Astrocyte (in vitro differentiated cells and primary cell): ENCODE measurements at regions not wholly inside any gene's neighbourhood (a gene's known extent, or its start where the extent isn't known, plus 50 kb on each side); places are given as distances from the start of the nearest gene placed in this dataset.

Experiments used
- DNase-seq: peaks from one replicate; pipeline ENCODE4 v3.0.0-alpha.2; 2010; ENCODE audit warnings: low read depth
- FAIRE-seq: peaks from 2 replicates; lab custom pipeline; 2011; peaks lifted over from hg19 to GRCh38; lab: Jason Lieb, UNC
- H2AFZ ChIP-seq: 2 replicates; pipeline ENCODE4 v1.6.0; 2012; ENCODE audit warnings: low read depth, low read length, inconsistent platforms
- H3K27ac ChIP-seq: 2 replicates; pipeline ENCODE4 v1.5.1; 2011; ENCODE audit warnings: low read depth, low read length, inconsistent platforms
- H3K27me3 ChIP-seq: 2 replicates; pipeline ENCODE4 v1.6.0; 2011; ENCODE audit warnings: low read length, inconsistent platforms; ENCODE audit not compliant: insufficient read depth
- H3K36me3 ChIP-seq: 2 replicates; pipeline ENCODE4 v1.5.1; 2011; ENCODE audit warnings: low read length, inconsistent platforms; ENCODE audit not compliant: insufficient read depth
- H3K4me1 ChIP-seq: 2 replicates; pipeline ENCODE4 v1.5.1; 2011; ENCODE audit warnings: low read length, inconsistent platforms; ENCODE audit not compliant: insufficient read depth
- H3K4me2 ChIP-seq: 2 replicates; pipeline ENCODE4 v1.6.0; 2012; ENCODE audit warnings: low read length, inconsistent platforms
- H3K4me3 ChIP-seq: 2 replicates; pipeline ENCODE4 v1.5.1; 2011; ENCODE audit warnings: low read depth, mild to moderate bottlenecking, low read length, inconsistent platforms; ENCODE audit not compliant: insufficient read depth
- H3K79me2 ChIP-seq: 2 replicates; pipeline ENCODE4 v1.6.0; 2012; ENCODE audit warnings: mild to moderate bottlenecking, low read length, inconsistent platforms; ENCODE audit not compliant: insufficient read depth
- H3K9ac ChIP-seq: 2 replicates; pipeline ENCODE4 v1.6.0; 2012; ENCODE audit warnings: mild to moderate bottlenecking, low read length, inconsistent platforms
- H3K9me3 ChIP-seq: 2 replicates; pipeline ENCODE4 v1.5.1; 2012; ENCODE audit warnings: low read depth, mild to moderate bottlenecking, low read length, inconsistent platforms; ENCODE audit not compliant: insufficient read depth
- H4K20me1 ChIP-seq: 2 replicates; pipeline ENCODE4 v1.6.0; 2012; ENCODE audit warnings: low read length, inconsistent platforms; ENCODE audit not compliant: insufficient read depth
- H3K27ac Mint-ChIP-seq: one replicate; pipeline ENCODE4 v1.8.0; 2021; ENCODE audit warnings: mild to moderate bottlenecking, mixed read lengths; ENCODE audit not compliant: unreplicated experiment
- H3K27me3 Mint-ChIP-seq: one replicate; pipeline ENCODE4 v1.8.0; 2021; ENCODE audit warnings: low read depth, mixed read lengths; ENCODE audit not compliant: unreplicated experiment
- H3K36me3 Mint-ChIP-seq: one replicate; pipeline ENCODE4 v1.8.0; 2021; ENCODE audit warnings: low read depth, mixed read lengths; ENCODE audit not compliant: unreplicated experiment
- H3K4me1 Mint-ChIP-seq: one replicate; pipeline ENCODE4 v1.8.0; 2021; ENCODE audit warnings: low read depth, mixed read lengths; ENCODE audit not compliant: unreplicated experiment
- H3K4me3 Mint-ChIP-seq: one replicate; pipeline ENCODE4 v1.8.0; 2021; ENCODE audit warnings: mild to moderate bottlenecking, moderate library complexity, mixed read lengths; ENCODE audit not compliant: unreplicated experiment
- H3K9me3 Mint-ChIP-seq: one replicate; pipeline ENCODE4 v1.8.0; 2021; ENCODE audit warnings: mild to moderate bottlenecking, mixed read lengths; ENCODE audit not compliant: unreplicated experiment
- CTCF ChIP-seq: IDR thresholded peaks from 2 replicates; pipeline ENCODE4 v1.5.1; 2011; ENCODE audit warnings: low read depth, mild to moderate bottlenecking, inconsistent platforms, low read length, moderate library complexity; ENCODE audit not compliant: insufficient read depth
- EZH2 ChIP-seq: IDR thresholded peaks from 2 replicates; pipeline ENCODE4 v1.6.1; 2012; ENCODE audit warnings: mild to moderate bottlenecking, low read length, inconsistent platforms; ENCODE audit not compliant: insufficient read depth

GRCh38 chr5:12840972-12841371 is 936.7 kb upstream of the CTNND2 start:
- H3K27me3 ChIP-seq: no peaks in the 10 kb centered on the region
- no peak overlapping the region for H3K4me3 ChIP-seq
- FAIRE-seq (no peak), DNase-seq (no peak)
- no peak overlapping the region for H3K4me2 ChIP-seq
- TF ChIP-seq CTCF (no peak), EZH2 (no peak)
- Mint-ChIP-seq H3K9me3 (no peaks in the 10 kb centered on the region), H3K4me3 (no peak overlapping the region), H3K27me3 (no peaks in the 10 kb centered on the region), H3K4me1 (no peaks in the 10 kb centered on the region), H3K27ac (no peak overlapping the region), H3K36me3 (no peaks in the 10 kb centered on the region)
- no peaks in the 10 kb centered on the region for H3K36me3 ChIP-seq
- H3K4me1 ChIP-seq: no peaks in the 10 kb centered on the region
- H3K79me2 ChIP-seq: no peaks in the 10 kb centered on the region
- H2AFZ ChIP-seq: no peak overlapping the region
- no peaks in the 10 kb centered on the region for H4K20me1 ChIP-seq
- H3K9me3 ChIP-seq: no peaks in the 10 kb centered on the region
- H3K9ac ChIP-seq: no peak overlapping the region
- H3K27ac ChIP-seq: no peak overlapping the region

- Mint-ChIP-seq H3K4me1 (no peaks in the 10 kb centered on the region), H3K27ac (no peak overlapping the region), H3K27me3 (no peaks in the 10 kb centered on the region), H3K36me3 (no peaks in the 10 kb centered on the region), H3K4me3 (no peak overlapping the region), H3K9me3 (no peaks in the 10 kb centered on the region)
- no peak overlapping the region for H3K9ac ChIP-seq
- H3K9me3 ChIP-seq: no peaks in the 10 kb centered on the region
- no peak overlapping the region for H2AFZ ChIP-seq
- H3K4me1 ChIP-seq: no peaks in the 10 kb centered on the region
- no peak overlapping the region for H3K4me3 ChIP-seq
- H3K36me3 ChIP-seq: no peaks in the 10 kb centered on the region
- TF ChIP-seq CTCF (no peak), EZH2 (no peak)
- no peak overlapping the region for H3K27ac ChIP-seq
- no peaks in the 10 kb centered on the region for H3K27me3 ChIP-seq
- H3K79me2 ChIP-seq: no peaks in the 10 kb centered on the region
- no peak for FAIRE-seq
- H3K4me2 ChIP-seq: no peak overlapping the region
- H4K20me1 ChIP-seq: no peaks in the 10 kb centered on the region
- no peak for DNase-seq
Measured at GRCh38 chr5:12837592-12837991, 933.3 kb upstream of the CTNND2 start.

- Histone ChIP-seq H3K27ac (no peak overlapping the region), H3K36me3 (no peaks in the 10 kb centered on the region), H3K27me3 (no peaks in the 10 kb centered on the region), H3K9ac (no peak overlapping the region), H3K9me3 (no peaks in the 10 kb centered on the region), H3K4me2 (no peak overlapping the region), H2AFZ (no peak overlapping the region), H3K79me2 (no peaks in the 10 kb centered on the region), H4K20me1 (no peaks in the 10 kb centered on the region), H3K4me3 (no peak overlapping the region), H3K4me1 (no peaks in the 10 kb centered on the region)
- Mint-ChIP-seq H3K4me3 (no peak overlapping the region), H3K36me3 (peaks cover 5% of the 10 kb centered on the region), H3K27ac (no peak overlapping the region), H3K4me1 (no peaks in the 10 kb centered on the region), H3K9me3 (peaks cover 15% of the 10 kb centered on the region), H3K27me3 (no peaks in the 10 kb centered on the region)
- no peak for FAIRE-seq
- TF ChIP-seq CTCF (no peak), EZH2 (no peak)
- DNase-seq: no peak
Measured at GRCh38 chr5:12825163-12825562, 920.9 kb upstream of the CTNND2 start.
